ENCODE measurements at regions not wholly inside any gene's neighbourhood (a gene's known extent, or its start where the extent isn't known, plus 50 kb on each side); places are given as distances from the start of the nearest gene placed in this dataset.
A peak's percentile ranks its signal among the peaks of the same experiment; 100 is the strongest.

GRCh38 chr6:151699719-151700118, 107.8 kb upstream of the ESR1 start:
- no peaks in the 10 kb centered on the region for H3K79me2 ChIP-seq (ENCODE audit: insufficient read depth)
- H3K9me2 ChIP-seq (ENCODE audit: insufficient read depth): no peaks in the 10 kb centered on the region
- H3K36me3 ChIP-seq (ENCODE audit: low read depth): no peaks in the 10 kb centered on the region
- no peaks in the 10 kb centered on the region for H4K20me1 ChIP-seq (ENCODE audit: insufficient read depth)
- H3K9me3 ChIP-seq (ENCODE audit: low read depth): no peaks in the 10 kb centered on the region
- no peaks in the 10 kb centered on the region for H3K4me1 ChIP-seq (ENCODE audit: insufficient read depth)
- no peaks in the 10 kb centered on the region for H3F3A ChIP-seq (ENCODE audit: insufficient read depth)
- TF ChIP-seq EZH2 (IDR thresholded peaks at IDR 0.05; ENCODE audit: insufficient read depth, poor library complexity, severe bottlenecking): no peak
- TF ChIP-seq EZH2phosphoT487 (IDR thresholded peaks at IDR 0.05; ENCODE audit: insufficient read depth, low read depth): no peak
- no peak for DNase-seq
- H3K9ac ChIP-seq: no peak overlapping the region
- in situ Hi-C loops (cut with MboI): loop anchor here (10.0 kb wide), 1 partner anchor 565 kb away; no protein-coding TSS in a partner anchor
- no peak overlapping the region for H3K4me2 ChIP-seq (ENCODE audit: unreplicated experiment)
- no peak overlapping the region for H2AFZ ChIP-seq
- H3K27ac ChIP-seq: no peak overlapping the region
- H3K27me3 ChIP-seq (replicated peaks; ENCODE audit: insufficient read depth): no peaks in the 10 kb centered on the region
- H3K4me3 ChIP-seq: no peak overlapping the region
- WGBS, 2 experiments (ENCODE audit: low coverage in 1 of 2, low lambda C conversion rate in 2 of 2, missing lambda C conversion rate in 2 of 2): 35 to 36% methylated on average over 4 of the region's 4 CpGs

- no peak for DNase-seq
- WGBS, 2 experiments (ENCODE audit: low coverage in 1 of 2, low lambda C conversion rate in 2 of 2, missing lambda C conversion rate in 2 of 2): 88 to 92% methylated on average over 5 of the region's 5 CpGs
- no peaks in the 10 kb centered on the region for H3K4me1 ChIP-seq (ENCODE audit: insufficient read depth)
- no peak overlapping the region for H3K27ac ChIP-seq
- H2AFZ ChIP-seq: no peak overlapping the region
- no peak overlapping the region for H3K4me2 ChIP-seq (ENCODE audit: unreplicated experiment)
- no peak overlapping the region for H3K9ac ChIP-seq
- H3K4me3 ChIP-seq: no peak overlapping the region
- TF ChIP-seq EZH2 (IDR thresholded peaks at IDR 0.05; ENCODE audit: insufficient read depth, poor library complexity, severe bottlenecking): no peak
- H3K9me3 ChIP-seq (ENCODE audit: low read depth): no peaks in the 10 kb centered on the region
- in situ Hi-C loops (cut with MboI): no loop called here
- no peaks in the 10 kb centered on the region for H3K36me3 ChIP-seq (ENCODE audit: low read depth)
- no peaks in the 10 kb centered on the region for H3F3A ChIP-seq (ENCODE audit: insufficient read depth)
- H3K9me2 ChIP-seq (ENCODE audit: insufficient read depth): no peaks in the 10 kb centered on the region
- no peaks in the 10 kb centered on the region for H3K79me2 ChIP-seq (ENCODE audit: insufficient read depth)
- H3K27me3 ChIP-seq (replicated peaks; ENCODE audit: insufficient read depth): no peaks in the 10 kb centered on the region
- H4K20me1 ChIP-seq (ENCODE audit: insufficient read depth): no peaks in the 10 kb centered on the region
These were observed 105.4 kb upstream of the ESR1 start for GRCh38 chr6:151701911-151702562.

GRCh38 chr6:151702851-151703658, 104.4 kb upstream of the ESR1 start:
- Histone ChIP-seq H3K79me2 (ENCODE audit: insufficient read depth) (no peaks in the 10 kb centered on the region), H3K9me2 (ENCODE audit: insufficient read depth) (no peaks in the 10 kb centered on the region), H3K4me2 (ENCODE audit: unreplicated experiment) (no peak overlapping the region), H3K9me3 (ENCODE audit: low read depth) (no peaks in the 10 kb centered on the region), H3K4me1 (ENCODE audit: insufficient read depth) (no peaks in the 10 kb centered on the region), H3K27me3 (replicated peaks; ENCODE audit: insufficient read depth) (no peaks in the 10 kb centered on the region), H3K4me3 (no peak overlapping the region), H3K36me3 (ENCODE audit: low read depth) (no peaks in the 10 kb centered on the region), H2AFZ (no peak overlapping the region), H3K9ac (no peak overlapping the region), H4K20me1 (ENCODE audit: insufficient read depth) (no peaks in the 10 kb centered on the region), H3K27ac (no peak overlapping the region), H3F3A (ENCODE audit: insufficient read depth) (no peaks in the 10 kb centered on the region)
- 26 to 36% methylated on average over 5 of the region's 5 CpGs for WGBS, 2 experiments (ENCODE audit: low coverage in 1 of 2, low lambda C conversion rate in 2 of 2, missing lambda C conversion rate in 2 of 2)
- DNase-seq: peak; percentile 26
- TF ChIP-seq EZH2 (IDR thresholded peaks at IDR 0.05; ENCODE audit: insufficient read depth, poor library complexity, severe bottlenecking) (no peak), EZH2phosphoT487 (IDR thresholded peaks at IDR 0.05; ENCODE audit: insufficient read depth, low read depth) (no peak)
- in situ Hi-C loops (cut with MboI): no loop called here

GRCh38 chr6:151704383-151704782, 103.1 kb upstream of the ESR1 start:
- Histone ChIP-seq H3K27me3 (replicated peaks; ENCODE audit: insufficient read depth) (no peaks in the 10 kb centered on the region), H2AFZ (no peak overlapping the region), H4K20me1 (ENCODE audit: insufficient read depth) (no peaks in the 10 kb centered on the region), H3K36me3 (ENCODE audit: low read depth) (no peaks in the 10 kb centered on the region), H3K4me3 (no peak overlapping the region), H3K4me2 (ENCODE audit: unreplicated experiment) (no peak overlapping the region), H3K4me1 (ENCODE audit: insufficient read depth) (no peaks in the 10 kb centered on the region), H3K79me2 (ENCODE audit: insufficient read depth) (no peaks in the 10 kb centered on the region), H3K27ac (no peak overlapping the region), H3F3A (ENCODE audit: insufficient read depth) (no peaks in the 10 kb centered on the region), H3K9me2 (ENCODE audit: insufficient read depth) (no peaks in the 10 kb centered on the region), H3K9ac (no peak overlapping the region), H3K9me3 (ENCODE audit: low read depth) (no peaks in the 10 kb centered on the region)
- no peak for DNase-seq
- no peak for TF ChIP-seq EZH2 (IDR thresholded peaks at IDR 0.05; ENCODE audit: insufficient read depth, poor library complexity, severe bottlenecking)
- TF ChIP-seq EZH2phosphoT487 (IDR thresholded peaks at IDR 0.05; ENCODE audit: insufficient read depth, low read depth): no peak
- 90% methylated on average over 5 of the region's 5 CpGs for WGBS, 2 experiments (ENCODE audit: low coverage in 1 of 2, low lambda C conversion rate in 2 of 2, missing lambda C conversion rate in 2 of 2)
- in situ Hi-C loops (cut with MboI): no loop called here

Data from GM23248 (cell line).